Suppressor macrophage treated with lipopolysaccharide for 4 hours (primary cell): ENCODE measurements at regions not wholly inside any gene's neighbourhood (a gene's known extent, or its start where the extent isn't known, plus 50 kb on each side); places are given as distances from the start of the nearest gene placed in this dataset.

ENCODE experiments used
- DNase-seq: peaks from one replicate; pipeline ENCODE4 v3.0.0-alpha.2; 2020

GRCh38 chr17:77464988-77465357 is 324.2 kb downstream of the SEC14L1 start:
- DNase-seq, result no peak

- DNase-seq, result peak; percentile 96
These were observed 324.7 kb downstream of the SEC14L1 start for GRCh38 chr17:77465358-77466041.

GRCh38 chr17:77466140-77466539 is 325.4 kb downstream of the SEC14L1 start:
- no peak for DNase-seq

GRCh38 chr17:77466596-77467223 is 325.9 kb downstream of the SEC14L1 start:
- no peak for DNase-seq

- DNase-seq, result no peak
These were observed 326.8 kb downstream of the SEC14L1 start for GRCh38 chr17:77467521-77467920.

- DNase-seq, result no peak
These were observed 328.1 kb downstream of the SEC14L1 start for GRCh38 chr17:77468897-77469296.

- DNase-seq, result no peak
These were observed 329.6 kb downstream of the SEC14L1 start for GRCh38 chr17:77470330-77470786.

GRCh38 chr17:77470800-77471733 is 330.3 kb downstream of the SEC14L1 start:
- peak; percentile 79 for DNase-seq

GRCh38 chr17:77471984-77472461 is 331.3 kb downstream of the SEC14L1 start:
- no peak for DNase-seq

GRCh38 chr17:77472468-77473310 is 331.9 kb downstream of the SEC14L1 start:
- peak; percentile 78 for DNase-seq

GRCh38 chr17:77473615-77474226 is 333.0 kb downstream of the SEC14L1 start:
- DNase-seq, result no peak

GRCh38 chr17:77474292-77474988 is 333.7 kb downstream of the SEC14L1 start:
- no peak for DNase-seq

- peak; percentile 47 for DNase-seq
These were observed 334.5 kb downstream of the SEC14L1 start for GRCh38 chr17:77475016-77475976.

- DNase-seq, result no peak
These were observed 335.2 kb downstream of the SEC14L1 start for GRCh38 chr17:77476006-77476405.

- no peak for DNase-seq
These were observed 335.7 kb downstream of the SEC14L1 start for GRCh38 chr17:77476498-77476897.

- DNase-seq, result peak; percentile 52
These were observed 336.4 kb downstream of the SEC14L1 start for GRCh38 chr17:77476931-77477805.

- DNase-seq, result no peak
These were observed 337.5 kb downstream of the SEC14L1 start for GRCh38 chr17:77478281-77478680.

GRCh38 chr17:77478899-77479298 is 338.1 kb downstream of the SEC14L1 start:
- no peak for DNase-seq
